ENCODE measurements at regions not wholly inside any gene's neighbourhood (a gene's known extent, or its start where the extent isn't known, plus 50 kb on each side); places are given as distances from the start of the nearest gene placed in this dataset.

DNA sequence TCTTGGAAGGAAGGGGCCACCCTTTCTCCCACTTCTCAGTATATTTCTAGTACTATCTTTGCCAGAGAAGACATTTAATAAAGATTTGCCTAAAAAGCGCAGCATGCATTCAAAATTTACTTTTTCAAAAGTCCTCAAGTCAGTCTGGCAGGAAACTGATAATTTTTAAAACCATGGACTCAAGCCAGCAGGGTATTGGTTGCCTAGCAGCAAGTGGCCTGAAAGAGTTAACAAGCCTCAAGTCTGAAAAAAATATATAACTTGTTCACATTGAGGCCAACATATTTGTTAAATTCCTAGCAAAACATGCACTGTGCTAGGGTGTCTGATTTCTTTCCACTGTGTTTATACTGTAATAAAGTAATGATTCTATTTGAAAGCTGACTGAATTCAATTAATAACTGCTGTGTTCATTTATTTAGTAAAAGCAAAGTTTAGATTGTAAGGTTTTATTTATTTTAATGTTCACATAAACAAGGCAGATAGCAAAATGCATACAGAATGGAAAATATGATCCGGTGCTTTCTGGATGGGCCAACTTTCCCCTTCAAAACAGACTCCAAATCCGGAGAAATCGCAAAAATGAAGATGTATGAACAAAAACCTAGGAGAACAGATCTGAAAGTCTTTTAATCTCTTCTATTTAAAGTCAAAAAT lies 218.5 kb upstream of the FGF13 start (continued):
- TF ChIP-seq ETS1 (IDR thresholded peaks at IDR 0.05) (no peak), REST (IDR thresholded peaks at IDR 0.05; ENCODE audit: unreplicated experiment) (no peak), ZNF114 (CRISPR knock-in tag; IDR thresholded peaks at IDR 0.05) (no peak), CREB1 (CRISPR knock-in tag; IDR thresholded peaks at IDR 0.05; ENCODE audit: low read depth) (no peak), POLR2AphosphoS5 (IDR thresholded peaks at IDR 0.05; ENCODE audit: low read depth) (no peak)

- no peaks in the 10 kb centered on the region for H4K20me1 ChIP-seq (replicated peaks; ENCODE audit: insufficient read depth)
- H2AFZ ChIP-seq: no peak overlapping the region
- no peaks in the 10 kb centered on the region for H3K4me1 ChIP-seq (ENCODE audit: insufficient read depth)
- no peaks in the 10 kb centered on the region for H3K27me3 ChIP-seq (ENCODE audit: insufficient read depth)
- Mint-ChIP-seq H3K4me1 (no peaks in the 10 kb centered on the region; the same call in 2 of the 3 replicates), H3K4me3 (no peak overlapping the region), H3K27me3 (ENCODE audit: insufficient read depth, low read depth, poor library complexity) (peaks cover 1% of the 10 kb centered on the region), H3K36me3 (ENCODE audit: low read depth) (no peaks in the 10 kb centered on the region), H3K9me3 (no peaks in the 10 kb centered on the region), H3K27ac (no peak overlapping the region)
- ATAC-seq (no peak), DNase-seq (ENCODE audit: low spot score) (no peak)
- H3K4me2 ChIP-seq: no peak overlapping the region
- no peaks in the 10 kb centered on the region for H3F3A ChIP-seq (replicated peaks; ENCODE audit: low read depth)
- H3K27ac ChIP-seq (ENCODE audit: low read depth): no peak overlapping the region
- H3K9me2 ChIP-seq (ENCODE audit: insufficient read depth): no peaks in the 10 kb centered on the region
- no peaks in the 10 kb centered on the region for H3K79me2 ChIP-seq (replicated peaks; ENCODE audit: insufficient read depth)
- H3K36me3 ChIP-seq (ENCODE audit: insufficient read depth): no peaks in the 10 kb centered on the region
- no peak overlapping the region for H3K4me3 ChIP-seq
- TF ChIP-seq, protein P1, sequence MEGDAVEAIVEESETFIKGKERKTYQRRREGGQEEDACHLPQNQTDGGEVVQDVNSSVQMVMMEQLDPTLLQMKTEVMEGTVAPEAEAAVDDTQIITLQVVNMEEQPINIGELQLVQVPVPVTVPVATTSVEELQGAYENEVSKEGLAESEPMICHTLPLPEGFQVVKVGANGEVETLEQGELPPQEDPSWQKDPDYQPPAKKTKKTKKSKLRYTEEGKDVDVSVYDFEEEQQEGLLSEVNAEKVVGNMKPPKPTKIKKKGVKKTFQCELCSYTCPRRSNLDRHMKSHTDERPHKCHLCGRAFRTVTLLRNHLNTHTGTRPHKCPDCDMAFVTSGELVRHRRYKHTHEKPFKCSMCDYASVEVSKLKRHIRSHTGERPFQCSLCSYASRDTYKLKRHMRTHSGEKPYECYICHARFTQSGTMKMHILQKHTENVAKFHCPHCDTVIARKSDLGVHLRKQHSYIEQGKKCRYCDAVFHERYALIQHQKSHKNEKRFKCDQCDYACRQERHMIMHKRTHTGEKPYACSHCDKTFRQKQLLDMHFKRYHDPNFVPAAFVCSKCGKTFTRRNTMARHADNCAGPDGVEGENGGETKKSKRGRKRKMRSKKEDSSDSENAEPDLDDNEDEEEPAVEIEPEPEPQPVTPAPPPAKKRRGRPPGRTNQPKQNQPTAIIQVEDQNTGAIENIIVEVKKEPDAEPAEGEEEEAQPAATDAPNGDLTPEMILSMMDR (conservative IDR thresholded peaks at IDR 0.05; ENCODE audit: low read depth in 2 of 2): no peak
- TF ChIP-seq REST (IDR thresholded peaks at IDR 0.05; ENCODE audit: unreplicated experiment) (no peak), JUNB (IDR thresholded peaks at IDR 0.05; ENCODE audit: unreplicated experiment) (no peak), NANOG (IDR thresholded peaks at IDR 0.05; ENCODE audit: borderline replicate concordance) (no peak), ZNF331 (CRISPR knock-in tag; IDR thresholded peaks at IDR 0.05; ENCODE audit: low read depth) (no peak), ZNF114 (CRISPR knock-in tag; IDR thresholded peaks at IDR 0.05) (no peak)
These were observed 217.4 kb upstream of the FGF13 start for GRCh38 chrX:138928737-138929459.
